Lower leg skin (tissue), 4 donors: ENCODE measurements at regions not wholly inside any gene's neighbourhood (a gene's known extent, or its start where the extent isn't known, plus 50 kb on each side); places are given as distances from the start of the nearest gene placed in this dataset.
"Not testable (repeated sequence)": the region's sequence is repeated elsewhere in the genome, so short reads cannot be mapped to it uniquely, and the experiment has no call there.

Source experiments
- DNase-seq, 2 donors: peaks; one replicate each; pipeline ENCODE4 v3.0.0-alpha.2; 2019; ENCODE audit warnings: low spot score in 2 of 2
- H3K4me3 ChIP-seq: fragments of 200-600 bp; sonication (generic); 2 replicates; pipeline ENCODE4 v1.5.1; 2017; ENCODE audit warnings: mild to moderate bottlenecking, low read depth; ENCODE audit not compliant: poor library complexity, severe bottlenecking
- CTCF ChIP-seq, 3 donors: fragments of 450-650 bp; IDR thresholded peaks; one replicate each; pipeline ENCODE4 v1.5.1; 2016; ENCODE audit warnings: antibody characterized with exemption in 3 of 3, mild to moderate bottlenecking in 3 of 3, moderate library complexity in 2 of 3
- POLR2A ChIP-seq, 2 donors: fragments of 450-650 bp; IDR thresholded peaks; one replicate each; pipeline ENCODE4 v1.6.1; 2016 to 2017; ENCODE audit warnings: antibody characterized with exemption in 2 of 2, mild to moderate bottlenecking in 1 of 2, moderate library complexity in 1 of 2
- WGBS, 2 donors: methylation state at CpG; one replicate each; pipeline ENCODE4 v1.1.5; 2018; 5-methylcytosine and 5-hydroxymethylcytosine counted together
- intact Hi-C: fragments of 100-400 bp; cut with DNase I; formaldehyde crosslinking; loops from one replicate; pipeline ENCODE4 v1.15.0; 2023; ENCODE audit warnings: low total_unique reads

DNA sequence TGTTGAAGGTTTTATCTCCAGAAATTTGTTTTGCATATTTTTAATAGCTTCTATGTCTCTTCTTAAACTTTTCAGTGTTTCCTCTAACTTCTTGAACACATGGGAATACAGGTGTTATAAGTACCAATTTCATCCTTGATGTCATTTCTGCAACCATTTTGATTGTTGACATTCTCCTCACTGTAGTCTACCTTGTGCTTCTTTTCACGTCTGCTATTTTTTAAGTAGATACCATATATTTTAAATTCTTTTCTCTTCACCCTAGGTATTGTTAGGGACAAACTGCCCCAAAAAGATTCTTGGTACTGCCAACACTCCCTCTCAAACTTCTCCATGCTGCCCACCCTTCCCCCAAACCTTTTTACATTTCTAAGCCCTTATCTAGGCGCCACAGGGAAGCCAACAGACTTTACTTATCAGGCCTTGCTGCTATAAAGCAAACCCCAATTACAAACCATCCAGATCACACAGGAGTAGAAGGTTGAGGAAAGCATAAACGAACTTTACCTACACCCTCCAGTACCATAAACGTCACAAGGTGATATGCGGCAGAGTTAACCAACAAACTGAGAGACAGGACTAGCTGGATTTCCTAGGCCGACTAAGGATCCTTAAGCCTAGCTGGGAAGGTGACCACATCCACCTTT is 1165.3 kb downstream of the TAF11L14 start:
- no peak for DNase-seq
- H3K4me3 ChIP-seq: no peak overlapping the region
- TF ChIP-seq CTCF (IDR thresholded peaks at IDR 0.05) (no peak), POLR2A (IDR thresholded peaks at IDR 0.05) (no peak)
- WGBS, 2 donors: 78 to 79% methylated on average over 6 of the region's 6 CpGs
- intact Hi-C loops: no loop called here

GRCh38 chr5:18800293-18801025 is 1166.2 kb downstream of the TAF11L14 start:
- intact Hi-C loops: no loop called here
- WGBS, 2 donors: 87 to 90% methylated on average over 18 to 19 of the region's 19 CpGs
- TF ChIP-seq POLR2A (IDR thresholded peaks at IDR 0.05) (no peak), CTCF (IDR thresholded peaks at IDR 0.05) (no peak)
- DNase-seq: no peak
- H3K4me3 ChIP-seq: no peak overlapping the region

- intact Hi-C loops, H3K4me3 ChIP-seq, DNase-seq: not testable (repeated sequence)
- 85 to 90% methylated on average over 3 of the region's 3 CpGs for WGBS, 2 donors
Observed at GRCh38 chr5:18801413-18801812, 1167.2 kb downstream of the TAF11L14 start.

GRCh38 chr5:18802336-18802735 is 1168.1 kb downstream of the TAF11L14 start:
- no peak for DNase-seq
- TF ChIP-seq CTCF (IDR thresholded peaks at IDR 0.05) (no peak), POLR2A (IDR thresholded peaks at IDR 0.05) (no peak)
- H3K4me3 ChIP-seq: no peak overlapping the region
- intact Hi-C loops: no loop called here
- WGBS, 2 donors: 78 to 82% methylated on average over 2 of the region's 2 CpGs

- 50 to 53% methylated on average over 2 of the region's 2 CpGs for whole genome bisulfite sequencing, 2 donors
- DNase-seq: no peak
- no peak overlapping the region for H3K4me3 ChIP-seq
- intact Hi-C loops: no loop called here
- no peak for TF ChIP-seq CTCF (IDR thresholded peaks at IDR 0.05)
- no peak for TF ChIP-seq POLR2A (IDR thresholded peaks at IDR 0.05)
Observed at GRCh38 chr5:18805376-18805775, 1171.1 kb downstream of the TAF11L14 start.

DNA sequence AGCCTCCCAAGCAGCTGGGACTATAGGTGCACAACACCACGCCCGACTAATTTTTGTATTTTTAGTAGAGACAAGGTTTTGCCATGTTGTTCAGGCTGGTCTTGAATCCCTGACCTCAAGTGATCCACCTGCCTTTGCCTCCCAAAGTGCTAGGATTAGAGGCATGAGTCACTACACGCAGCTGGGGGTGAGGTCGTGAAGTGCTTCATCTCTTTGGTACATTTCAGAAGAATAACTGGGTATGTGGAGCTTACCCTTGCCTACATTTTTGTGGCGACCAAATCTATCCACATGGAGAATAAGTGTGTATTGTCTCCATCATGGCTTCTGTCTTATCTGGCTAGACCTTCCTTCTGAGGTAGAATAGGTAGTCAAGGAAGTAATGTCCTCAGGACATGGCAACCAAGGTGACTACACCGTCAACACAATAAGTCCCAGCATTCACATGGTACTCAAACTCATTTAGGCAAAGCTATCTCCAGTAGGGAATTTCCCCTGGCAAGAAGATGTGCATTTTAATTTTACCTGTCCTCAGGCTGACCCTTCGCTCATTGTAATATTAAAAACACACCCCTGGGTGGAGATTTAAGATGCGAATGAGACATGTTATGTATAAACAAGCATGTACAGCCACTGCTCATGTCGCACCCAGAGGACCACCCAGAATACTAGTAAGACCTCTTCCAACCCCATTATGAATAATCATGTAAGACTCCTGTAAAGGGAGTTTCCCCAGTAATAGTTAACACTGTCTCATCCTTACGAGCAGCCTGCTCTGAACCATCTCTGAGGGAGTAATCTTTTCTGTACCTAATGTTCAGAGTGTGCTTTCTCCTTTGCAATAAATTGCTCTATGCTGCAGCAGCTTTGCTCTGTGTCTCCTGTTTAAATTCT is 1173.2 kb downstream of the TAF11L14 start:
- no peak overlapping the region for H3K4me3 ChIP-seq
- intact Hi-C loops: no loop called here
- DNase-seq: no peak
- WGBS, 2 donors: 61 to 63% methylated on average over 10 of the region's 10 CpGs
- TF ChIP-seq CTCF (IDR thresholded peaks at IDR 0.05) (no peak), POLR2A (IDR thresholded peaks at IDR 0.05) (no peak)
